ENCODE measurements at regions not wholly inside any gene's neighbourhood (a gene's known extent, or its start where the extent isn't known, plus 50 kb on each side); places are given as distances from the start of the nearest gene placed in this dataset.
"Not testable (repeated sequence)": the region's sequence is repeated elsewhere in the genome, so short reads cannot be mapped to it uniquely, and the experiment has no call there.

GRCh38 chr11:97072420-97072819 lies 682.6 kb downstream of the JRKL start:
- TF ChIP-seq CTCF (IDR thresholded peaks at IDR 0.05; ENCODE audit: low read depth, low read length, missing control alignments), result no peak
- no peak for DNase-seq
- in situ Hi-C loops (cut with HindIII; ENCODE audit: low pct_ligation_motif_present, low sequenced_read_pairs), result no loop called here
- H3K4me3 ChIP-seq (ENCODE audit: low read depth, low read length), result no peak overlapping the region
- H3K36me3 ChIP-seq (replicated peaks), result no peaks in the 10 kb centered on the region
- H3K27me3 ChIP-seq (replicated peaks), result no peaks in the 10 kb centered on the region
- H3K27ac ChIP-seq, result no peak overlapping the region

- H3K4me3 ChIP-seq (ENCODE audit: low read depth, low read length); in situ Hi-C loops (cut with HindIII; ENCODE audit: low pct_ligation_motif_present, low sequenced_read_pairs); DNase-seq; H3K36me3 ChIP-seq (replicated peaks); H3K27ac ChIP-seq; H3K27me3 ChIP-seq (replicated peaks): not testable (repeated sequence)
Observed at GRCh38 chr11:97076666-97077065, 686.9 kb downstream of the JRKL start.

DNA sequence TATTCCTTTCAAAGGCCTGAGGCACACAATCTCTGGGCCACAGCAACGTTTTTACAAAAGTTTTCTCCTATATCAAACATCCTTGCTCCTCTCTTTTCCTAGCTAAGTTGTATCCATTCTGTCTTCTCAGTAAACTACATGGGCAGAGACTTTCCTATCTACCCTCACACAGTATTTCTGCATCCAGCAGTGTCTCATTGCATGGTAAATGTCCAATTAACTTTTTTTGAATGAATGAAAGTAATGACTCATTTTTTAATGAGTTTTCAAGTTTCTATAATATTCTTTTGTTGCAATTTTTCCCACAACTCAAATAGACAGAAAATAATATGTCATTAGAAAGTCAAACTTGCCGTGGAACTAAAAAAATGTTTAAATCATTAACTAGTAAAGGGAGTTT lies 688.6 kb downstream of the JRKL start:
- no peak for TF ChIP-seq CTCF (IDR thresholded peaks at IDR 0.05; ENCODE audit: low read depth, low read length, missing control alignments)
- no peak overlapping the region for H3K27ac ChIP-seq
- no peaks in the 10 kb centered on the region for H3K36me3 ChIP-seq (replicated peaks)
- no peak for DNase-seq
- in situ Hi-C loops (cut with HindIII; ENCODE audit: low pct_ligation_motif_present, low sequenced_read_pairs), result no loop called here
- H3K4me3 ChIP-seq (ENCODE audit: low read depth, low read length), result no peak overlapping the region
- no peaks in the 10 kb centered on the region for H3K27me3 ChIP-seq (replicated peaks)

DNA sequence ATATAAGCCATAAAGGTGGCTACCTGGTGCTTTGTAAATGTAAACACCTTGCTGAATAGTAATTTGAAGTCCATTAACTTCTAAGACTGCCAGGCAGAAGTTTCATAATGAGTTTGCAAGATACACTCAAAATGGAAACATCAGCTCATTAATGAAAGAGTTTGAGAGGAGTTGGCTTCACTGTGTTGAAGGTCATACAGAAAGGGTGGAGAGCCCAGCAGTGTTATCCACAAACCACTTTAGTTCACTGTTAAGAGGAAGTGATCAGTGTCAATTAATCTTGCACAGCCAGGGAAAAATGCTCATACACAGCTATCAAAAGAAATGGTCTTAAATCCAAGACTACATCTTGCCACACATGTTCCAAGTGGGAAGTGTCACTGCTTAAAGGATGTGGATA lies 689.4 kb downstream of the JRKL start:
- DNase-seq, result no peak
- no peak for TF ChIP-seq CTCF (IDR thresholded peaks at IDR 0.05; ENCODE audit: low read depth, low read length, missing control alignments)
- no peak overlapping the region for H3K4me3 ChIP-seq (ENCODE audit: low read depth, low read length)
- no peaks in the 10 kb centered on the region for H3K36me3 ChIP-seq (replicated peaks)
- H3K27me3 ChIP-seq (replicated peaks), result no peaks in the 10 kb centered on the region
- no peak overlapping the region for H3K27ac ChIP-seq
- in situ Hi-C loops (cut with HindIII; ENCODE audit: low pct_ligation_motif_present, low sequenced_read_pairs), result no loop called here

DNA sequence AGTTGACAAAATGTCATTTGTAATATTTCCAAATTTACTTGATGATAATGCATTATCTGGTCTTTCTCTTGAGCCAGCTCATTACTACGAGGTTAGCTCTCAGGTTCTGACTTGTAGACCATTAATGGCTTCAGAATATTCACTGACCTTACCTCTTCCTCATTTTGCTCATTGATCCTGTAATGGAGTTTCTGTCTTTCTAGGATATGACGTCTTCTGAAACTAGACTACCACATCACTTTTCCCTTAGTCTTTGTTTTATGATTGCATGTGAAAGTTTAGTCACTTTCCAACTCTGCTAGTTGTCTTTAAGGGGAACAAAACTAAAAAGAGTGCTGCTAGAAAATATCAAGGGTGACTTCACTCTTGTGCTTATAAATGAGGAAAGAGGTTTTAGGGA lies 697.6 kb downstream of the JRKL start:
- no peak for DNase-seq
- H3K27me3 ChIP-seq (replicated peaks), result no peaks in the 10 kb centered on the region
- no peaks in the 10 kb centered on the region for H3K36me3 ChIP-seq (replicated peaks)
- H3K27ac ChIP-seq, result no peak overlapping the region
- in situ Hi-C loops (cut with HindIII; ENCODE audit: low pct_ligation_motif_present, low sequenced_read_pairs), result no loop called here
- no peak overlapping the region for H3K4me3 ChIP-seq (ENCODE audit: low read depth, low read length)
- TF ChIP-seq CTCF (IDR thresholded peaks at IDR 0.05; ENCODE audit: low read depth, low read length, missing control alignments), result no peak

- no peak for TF ChIP-seq CTCF (IDR thresholded peaks at IDR 0.05; ENCODE audit: low read depth, low read length, missing control alignments)
- Histone ChIP-seq H3K4me3 (ENCODE audit: low read depth, low read length) (no peak overlapping the region), H3K27ac (no peak overlapping the region), H3K36me3 (replicated peaks) (no peaks in the 10 kb centered on the region), H3K27me3 (replicated peaks) (no peaks in the 10 kb centered on the region)
- no peak for DNase-seq
- in situ Hi-C loops (cut with HindIII; ENCODE audit: low pct_ligation_motif_present, low sequenced_read_pairs), result no loop called here
Observed at GRCh38 chr11:97092823-97093222, 703.0 kb downstream of the JRKL start.

DNA sequence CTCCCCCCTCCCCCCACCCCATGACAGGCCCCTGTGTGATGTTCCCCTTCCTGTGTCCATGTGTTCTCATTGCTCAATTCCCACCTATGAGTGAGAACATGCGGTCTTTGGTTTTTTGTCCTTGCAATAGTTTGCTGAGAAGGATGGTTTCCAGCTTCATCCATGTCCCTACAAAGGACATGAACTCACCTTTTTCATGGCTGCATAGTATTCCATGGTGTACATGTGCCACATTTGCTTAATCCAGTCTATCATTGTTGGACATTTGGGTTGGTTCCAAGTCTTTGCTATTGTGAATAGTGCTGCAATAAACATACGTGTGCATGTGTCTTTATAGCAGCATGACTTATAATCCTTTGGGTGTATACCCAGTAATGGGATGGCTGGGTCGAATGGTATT lies 712.4 kb downstream of the JRKL start:
- H3K27me3 ChIP-seq (replicated peaks); DNase-seq; H3K4me3 ChIP-seq (ENCODE audit: low read depth, low read length); in situ Hi-C loops (cut with HindIII; ENCODE audit: low pct_ligation_motif_present, low sequenced_read_pairs); H3K36me3 ChIP-seq (replicated peaks); H3K27ac ChIP-seq: not testable (repeated sequence)

Data from brain microvascular endothelial cell (primary cell).